Endodermal cell (in vitro differentiated cells): ENCODE measurements at regions not wholly inside any gene's neighbourhood (a gene's known extent, or its start where the extent isn't known, plus 50 kb on each side); places are given as distances from the start of the nearest gene placed in this dataset.

Source experiments
- DNase-seq: peaks from one replicate; pipeline ENCODE4 v3.0.0-alpha.2; 2017
- H3K27ac ChIP-seq: 2 replicates; pipeline ENCODE4 v1.5.1; 2013; ENCODE audit warnings: mild to moderate bottlenecking, low read depth, low read length, moderate library complexity
- H3K27me3 ChIP-seq: 2 replicates; pipeline ENCODE4 v1.6.1; 2013; ENCODE audit warnings: mild to moderate bottlenecking, low read length, moderate library complexity; ENCODE audit not compliant: insufficient read depth, control insufficient read depth, poor library complexity, severe bottlenecking
- H3K36me3 ChIP-seq: 2 replicates; pipeline ENCODE4 v1.7.0; 2013; ENCODE audit warnings: mild to moderate bottlenecking, low read length, moderate library complexity; ENCODE audit not compliant: control insufficient read depth, insufficient read depth
- H3K4me1 ChIP-seq: one replicate; pipeline ENCODE4 v1.7.0; 2013; ENCODE audit warnings: low read length; ENCODE audit not compliant: control insufficient read depth, insufficient read depth
- H3K4me3 ChIP-seq: 2 replicates; pipeline ENCODE4 v1.5.1; 2013; ENCODE audit warnings: mild to moderate bottlenecking, low read length, moderate library complexity
- H3K9ac ChIP-seq: 2 replicates; pipeline ENCODE4 v1.6.1; 2013; ENCODE audit warnings: mild to moderate bottlenecking, low read length, moderate library complexity; ENCODE audit not compliant: poor library complexity, severe bottlenecking; ENCODE audit errors: extremely low read depth
- H3K9me3 ChIP-seq: 2 replicates; pipeline ENCODE4 v1.6.1; 2013; ENCODE audit warnings: mild to moderate bottlenecking, low read length, moderate library complexity; ENCODE audit not compliant: control insufficient read depth
- H3K27ac Mint-ChIP-seq: 2 replicates; pipeline ENCODE4 v1.8.0; 2020; ENCODE audit warnings: mixed read lengths
- H3K27me3 Mint-ChIP-seq: 2 replicates; pipeline ENCODE4 v1.8.0; 2021; ENCODE audit warnings: mild to moderate bottlenecking, mixed read lengths; ENCODE audit not compliant: insufficient read depth
- H3K36me3 Mint-ChIP-seq: 2 replicates; pipeline ENCODE4 v1.8.0; 2020; ENCODE audit warnings: low read depth, mixed read lengths
- H3K4me1 Mint-ChIP-seq: 2 replicates; pipeline ENCODE4 v1.8.0; 2020; ENCODE audit warnings: mixed read lengths
- H3K4me3 Mint-ChIP-seq: 2 replicates; pipeline ENCODE4 v1.8.0; 2020; ENCODE audit warnings: mild to moderate bottlenecking, moderate library complexity, mixed read lengths
- H3K9me3 Mint-ChIP-seq: 2 replicates; pipeline ENCODE4 v1.8.0; 2020; ENCODE audit warnings: mild to moderate bottlenecking, mixed read lengths
- CTCF ChIP-seq: fragments of 200-600 bp; sonication (generic); conservative IDR thresholded peaks from 2 replicates; pipeline ENCODE4 v1.5.0; 2021; ENCODE audit warnings: antibody characterized with exemption, mild to moderate bottlenecking
- WGBS, 2 experiments: methylation state at CpG; one replicate each; pipeline versions ENCODE4 v1.1.5 to v1.1.7; 2013; ENCODE audit warnings: missing lambda C conversion rate in 2 of 2, mixed read lengths in 1 of 2; ENCODE audit not compliant: insufficient coverage in 1 of 2, insufficient read length in 1 of 2; 5-methylcytosine and 5-hydroxymethylcytosine counted together

- no peak for TF ChIP-seq CTCF
- H3K9ac ChIP-seq, result no peak overlapping the region
- no peak overlapping the region for H3K4me3 ChIP-seq
- Mint-ChIP-seq H3K27me3 (peaks cover 3% of the 10 kb centered on the region), H3K36me3 (no peaks in the 10 kb centered on the region), H3K27ac (no peak overlapping the region), H3K4me1 (no peaks in the 10 kb centered on the region), H3K9me3 (peaks cover 60% of the 10 kb centered on the region), H3K4me3 (no peak overlapping the region)
- no peaks in the 10 kb centered on the region for H3K9me3 ChIP-seq
- no peak for DNase-seq
- WGBS, 2 experiments, result 85% methylated on average over 1 of the region's 1 CpG; no CpG with 5 or more reads in 1 of the 2 experiments
- H3K4me1 ChIP-seq, result no peaks in the 10 kb centered on the region
- no peaks in the 10 kb centered on the region for H3K36me3 ChIP-seq
- no peak overlapping the region for H3K27ac ChIP-seq
- H3K27me3 ChIP-seq, result no peaks in the 10 kb centered on the region
Measured at GRCh38 chrX:69371159-69371558, 133.0 kb upstream of the NALF2 start.

DNA sequence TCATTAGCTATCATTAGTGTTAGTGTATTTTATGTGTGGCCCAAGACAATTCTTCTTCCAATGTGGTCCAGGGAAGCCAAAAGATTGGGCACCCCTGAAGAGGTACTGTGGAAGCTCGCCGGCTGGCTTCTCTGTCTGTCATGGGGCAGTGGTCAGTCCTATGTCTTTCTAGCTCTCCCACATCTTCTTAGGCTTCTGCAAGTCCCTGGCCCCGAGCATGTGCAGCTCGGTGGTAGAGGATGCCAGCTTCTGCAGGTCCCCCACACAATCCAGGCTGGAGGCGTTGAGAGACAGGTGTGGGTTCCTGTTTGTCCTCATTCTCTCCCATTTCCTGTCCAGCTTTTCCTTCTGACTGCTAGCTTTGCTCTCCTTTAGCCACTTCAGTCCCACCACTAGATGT, 134.1 kb upstream of the NALF2 start:
- H3K4me1 ChIP-seq, result no peaks in the 10 kb centered on the region
- 89 to 100% methylated on average over 1 to 5 of the region's 5 CpGs for WGBS, 2 experiments
- no peaks in the 10 kb centered on the region for H3K27me3 ChIP-seq
- Mint-ChIP-seq H3K9me3 (peaks cover 55% of the 10 kb centered on the region), H3K27me3 (peaks cover 3% of the 10 kb centered on the region), H3K27ac (no peak overlapping the region), H3K4me3 (no peak overlapping the region), H3K36me3 (no peaks in the 10 kb centered on the region), H3K4me1 (no peaks in the 10 kb centered on the region)
- H3K9me3 ChIP-seq, result no peaks in the 10 kb centered on the region
- no peaks in the 10 kb centered on the region for H3K36me3 ChIP-seq
- no peak for TF ChIP-seq CTCF
- H3K4me3 ChIP-seq, result no peak overlapping the region
- DNase-seq, result no peak
- no peak overlapping the region for H3K9ac ChIP-seq
- H3K27ac ChIP-seq, result no peak overlapping the region

DNA sequence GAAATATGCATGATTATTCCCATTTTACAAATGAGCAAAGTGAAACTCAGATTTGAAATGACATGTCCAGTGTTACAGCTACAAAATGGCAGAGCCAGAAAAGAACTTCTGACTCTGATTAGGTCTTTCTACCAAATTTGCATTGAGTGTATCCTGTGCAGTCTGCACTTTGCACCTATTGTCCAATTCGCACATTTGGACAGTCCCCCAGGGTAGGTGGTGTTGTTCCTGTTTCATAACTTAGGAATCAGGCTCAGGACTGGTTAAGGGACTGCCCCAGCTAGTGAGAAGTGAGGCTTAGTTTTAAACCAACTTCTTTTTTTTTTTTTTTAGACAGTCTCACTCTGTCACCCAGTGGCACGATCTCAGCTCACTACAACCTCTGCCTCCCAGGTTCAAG, 137.9 kb upstream of the NALF2 start:
- DNase-seq, result no peak
- Mint-ChIP-seq H3K4me1 (no peaks in the 10 kb centered on the region), H3K4me3 (no peak overlapping the region), H3K27ac (no peak overlapping the region), H3K36me3 (no peaks in the 10 kb centered on the region), H3K9me3 (peaks cover 52% of the 10 kb centered on the region), H3K27me3 (peaks cover 3% of the 10 kb centered on the region)
- H3K36me3 ChIP-seq, result no peaks in the 10 kb centered on the region
- 75% methylated on average over 1 of the region's 2 CpGs; no CpG with 5 or more reads in 1 of the 2 experiments for WGBS, 2 experiments
- no peaks in the 10 kb centered on the region for H3K27me3 ChIP-seq
- H3K27ac ChIP-seq, result no peak overlapping the region
- no peaks in the 10 kb centered on the region for H3K9me3 ChIP-seq
- no peaks in the 10 kb centered on the region for H3K4me1 ChIP-seq
- H3K4me3 ChIP-seq, result no peak overlapping the region
- H3K9ac ChIP-seq, result no peak overlapping the region
- no peak for TF ChIP-seq CTCF
